Keratinocyte (primary cell): ENCODE measurements at regions not wholly inside any gene's neighbourhood (a gene's known extent, or its start where the extent isn't known, plus 50 kb on each side); places are given as distances from the start of the nearest gene placed in this dataset.

Experiments used
- CTCF ChIP-seq, 3 experiments: IDR thresholded peaks in 1 of 3; conservative IDR thresholded peaks in 1 of 3; optimal IDR thresholded peaks in 1 of 3; 2 replicates in 2 of 3; 3 replicates in 1 of 3; pipeline versions ENCODE3 to v1.5.1; 2011; ENCODE audit warnings: low read length in 3 of 3, mild to moderate bottlenecking in 3 of 3, moderate library complexity in 2 of 3, control low read depth in 1 of 3, inconsistent platforms in 1 of 3; ENCODE audit not compliant: insufficient read depth in 2 of 3; ENCODE audit errors: extremely low read depth in 1 of 3
- EZH2 ChIP-seq: IDR thresholded peaks from one replicate; pipeline ENCODE4 v1.6.1; 2012; ENCODE audit warnings: inconsistent platforms, mild to moderate bottlenecking, low read length, moderate library complexity

DNA sequence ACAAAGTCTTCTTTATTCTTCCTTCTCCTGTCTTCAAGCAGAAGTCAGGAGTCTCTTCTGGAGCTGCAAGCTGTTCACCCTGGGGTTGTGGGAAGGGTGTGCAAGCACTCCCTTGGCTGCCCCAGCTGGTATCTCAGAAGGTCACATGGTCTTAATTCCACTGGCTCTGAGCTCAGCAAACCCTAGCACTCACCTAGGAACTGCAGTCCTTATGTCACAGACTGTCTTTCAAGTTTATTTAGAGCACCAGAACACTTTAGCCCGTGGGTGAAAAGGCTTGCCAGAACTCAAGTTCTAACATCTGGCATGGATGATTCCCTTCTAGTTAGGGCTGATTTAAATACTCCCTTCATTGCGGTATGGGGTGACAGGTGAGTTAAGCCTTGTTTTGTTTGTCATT, 379.0 kb downstream of the CCER1 start:
- TF ChIP-seq CTCF (optimal IDR thresholded peaks at IDR 0.05 in 1 of 3, IDR thresholded peaks at IDR 0.05 in 1 of 3, conservative IDR thresholded peaks at IDR 0.05 in 1 of 3; ENCODE audit: extremely low read depth in 1 of 3, insufficient read depth in 2 of 3, low read length in 3 of 3) (no peak), EZH2 (no peak)
